ENCODE measurements at regions not wholly inside any gene's neighbourhood (a gene's known extent, or its start where the extent isn't known, plus 50 kb on each side); places are given as distances from the start of the nearest gene placed in this dataset.

- no peak for DNase-seq (ENCODE audit: low spot score)
These were observed 248.5 kb upstream of the C11orf87 start for GRCh38 chr11:109173504-109173903.

- no peak for DNase-seq (ENCODE audit: low spot score)
These were observed 237.6 kb upstream of the C11orf87 start for GRCh38 chr11:109184376-109184775.

- no peak for DNase-seq (ENCODE audit: low spot score)
These were observed 229.1 kb upstream of the C11orf87 start for GRCh38 chr11:109192864-109193263.

GRCh38 chr11:109193880-109194279, 228.1 kb upstream of the C11orf87 start:
- DNase-seq (ENCODE audit: low spot score), result no peak

GRCh38 chr11:109196016-109196415, 226.0 kb upstream of the C11orf87 start:
- no peak for DNase-seq (ENCODE audit: low spot score)

- no peak for DNase-seq (ENCODE audit: low spot score)
These were observed 224.3 kb upstream of the C11orf87 start for GRCh38 chr11:109197656-109198055.

- no peak for DNase-seq (ENCODE audit: low spot score)
These were observed 218.8 kb upstream of the C11orf87 start for GRCh38 chr11:109203176-109203575.

- DNase-seq (ENCODE audit: low spot score), result no peak
These were observed 216.7 kb upstream of the C11orf87 start for GRCh38 chr11:109205312-109205711.

GRCh38 chr11:109208121-109208520, 213.9 kb upstream of the C11orf87 start:
- no peak for DNase-seq (ENCODE audit: low spot score)

GRCh38 chr11:109209572-109209971, 212.4 kb upstream of the C11orf87 start:
- DNase-seq (ENCODE audit: low spot score), result no peak

GRCh38 chr11:109221190-109221589, 200.8 kb upstream of the C11orf87 start:
- DNase-seq (ENCODE audit: low spot score), result no peak

- DNase-seq (ENCODE audit: low spot score), result no peak
These were observed 199.2 kb upstream of the C11orf87 start for GRCh38 chr11:109222761-109223160.

GRCh38 chr11:109223451-109223850, 198.5 kb upstream of the C11orf87 start:
- no peak for DNase-seq (ENCODE audit: low spot score)

GRCh38 chr11:109229682-109230081, 192.3 kb upstream of the C11orf87 start:
- no peak for DNase-seq (ENCODE audit: low spot score)

- DNase-seq (ENCODE audit: low spot score), result no peak
These were observed 185.8 kb upstream of the C11orf87 start for GRCh38 chr11:109236188-109236587.

GRCh38 chr11:109236696-109237095, 185.3 kb upstream of the C11orf87 start:
- DNase-seq (ENCODE audit: low spot score), result no peak

- no peak for DNase-seq (ENCODE audit: low spot score)
These were observed 184.4 kb upstream of the C11orf87 start for GRCh38 chr11:109237636-109238035.

GRCh38 chr11:109241988-109242536, 179.9 kb upstream of the C11orf87 start:
- DNase-seq (ENCODE audit: low spot score), result no peak

- DNase-seq (ENCODE audit: low spot score), result no peak
These were observed 174.9 kb upstream of the C11orf87 start for GRCh38 chr11:109247071-109247470.

GRCh38 chr11:109249597-109249996, 172.4 kb upstream of the C11orf87 start:
- no peak for DNase-seq (ENCODE audit: low spot score)

GRCh38 chr11:109251230-109251629, 170.8 kb upstream of the C11orf87 start:
- DNase-seq (ENCODE audit: low spot score), result no peak

- no peak for DNase-seq (ENCODE audit: low spot score)
These were observed 157.9 kb upstream of the C11orf87 start for GRCh38 chr11:109264128-109264527.

- DNase-seq (ENCODE audit: low spot score), result no peak
These were observed 154.5 kb upstream of the C11orf87 start for GRCh38 chr11:109267293-109268095.

- DNase-seq (ENCODE audit: low spot score), result no peak
These were observed 146.1 kb upstream of the C11orf87 start for GRCh38 chr11:109275931-109276330.

Data from LoVo (cell line).